ENCODE measurements at regions not wholly inside any gene's neighbourhood (a gene's known extent, or its start where the extent isn't known, plus 50 kb on each side); places are given as distances from the start of the nearest gene placed in this dataset.

DNA sequence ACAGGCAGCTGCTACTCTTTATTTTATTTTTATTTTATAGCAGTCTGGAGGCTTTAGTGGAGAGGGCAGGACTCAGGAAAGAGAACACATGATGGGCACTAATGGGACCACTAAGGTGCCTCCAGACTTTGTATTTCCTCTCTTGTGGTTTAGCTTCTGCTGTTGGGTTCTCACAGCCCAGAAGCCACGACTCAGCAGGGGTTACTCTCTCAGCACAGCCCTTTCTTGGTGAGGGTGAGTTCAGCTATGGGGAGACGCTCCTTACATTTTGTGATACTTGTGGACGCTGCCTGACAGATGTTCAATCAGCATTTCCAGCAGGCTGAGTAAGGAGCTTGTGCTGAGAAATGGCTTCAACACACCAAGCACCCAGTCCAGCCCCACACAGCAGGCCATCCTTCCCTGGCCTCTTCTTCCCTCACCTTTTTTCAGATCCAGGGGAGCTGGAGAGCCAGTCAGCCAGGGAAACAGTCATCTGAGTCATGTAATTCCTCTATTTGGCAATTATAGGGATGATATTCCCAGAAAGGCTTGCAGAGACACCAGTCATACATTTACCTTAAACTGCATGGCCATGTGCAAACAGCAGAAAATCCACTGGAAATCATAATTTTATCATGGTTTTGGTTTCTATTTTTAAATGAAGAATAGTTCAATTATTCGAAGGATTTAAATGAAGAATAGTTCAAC lies 53.2 kb upstream of the RAB3GAP2 start:
- no peak for TF ChIP-seq CTCF (IDR thresholded peaks at IDR 0.05; ENCODE audit: low read depth, low read length, missing control alignments)
- DNase-seq (ENCODE audit: extremely low read depth, low read depth) = no peak

DNA sequence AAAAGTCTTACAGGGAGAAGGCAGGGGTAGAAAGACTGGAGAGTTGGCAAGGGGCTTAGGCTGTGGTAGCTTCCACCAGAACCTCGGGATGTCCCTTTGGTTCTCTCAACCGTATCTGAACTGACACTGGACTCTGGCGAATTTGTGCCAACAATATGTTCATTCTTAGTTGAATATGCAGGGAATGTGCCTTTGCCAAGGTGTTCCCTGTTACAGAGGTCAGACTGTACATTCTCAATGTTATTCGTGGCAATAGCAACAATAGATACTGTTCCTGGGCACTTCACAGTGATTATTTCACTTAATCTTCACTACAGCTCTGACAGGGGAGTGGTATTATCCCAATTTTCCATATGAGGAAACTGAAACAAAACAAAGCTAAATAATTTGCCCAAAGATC lies 51.5 kb upstream of the RAB3GAP2 start:
- no peak for DNase-seq (ENCODE audit: extremely low read depth, low read depth)
- TF ChIP-seq CTCF (IDR thresholded peaks at IDR 0.05; ENCODE audit: low read depth, low read length, missing control alignments) = no peak
- no peak overlapping the region for H3K4me3 ChIP-seq (replicated peaks; ENCODE audit: low read depth, low read length)

More for the DNA sequence above, 53.2 kb upstream of the RAB3GAP2 start:
- no peak overlapping the region for H3K4me3 ChIP-seq (replicated peaks; ENCODE audit: low read depth, low read length)

DNA sequence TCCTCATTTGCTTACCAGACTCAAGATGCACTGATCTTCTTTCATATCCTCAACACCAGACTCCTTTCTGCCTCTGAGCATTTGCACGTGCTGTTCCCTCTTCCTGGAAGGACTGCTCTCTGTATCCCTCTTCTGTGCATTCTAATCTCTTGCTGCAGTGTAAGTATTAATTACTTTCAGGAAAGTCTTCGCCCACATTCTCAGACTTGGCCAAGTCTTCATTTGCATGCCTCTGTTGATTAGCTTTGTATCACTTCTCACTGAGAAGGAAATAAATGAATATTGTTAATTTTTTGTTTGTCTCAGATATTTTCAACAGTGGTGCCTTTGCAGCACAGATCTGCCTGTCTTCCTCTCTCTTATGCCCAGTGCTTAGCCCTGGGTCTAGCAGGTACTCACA lies 50.3 kb upstream of the RAB3GAP2 start:
- TF ChIP-seq CTCF (IDR thresholded peaks at IDR 0.05; ENCODE audit: low read depth, low read length, missing control alignments) = no peak
- no peak overlapping the region for H3K4me3 ChIP-seq (replicated peaks; ENCODE audit: low read depth, low read length)
- DNase-seq (ENCODE audit: extremely low read depth, low read depth) = no peak

Measured in HFF-Myc (cell line).